Sigmoid colon (tissue), 4 donors: ENCODE measurements at regions not wholly inside any gene's neighbourhood (a gene's known extent, or its start where the extent isn't known, plus 50 kb on each side); places are given as distances from the start of the nearest gene placed in this dataset.

Experiments used
- CTCF ChIP-seq, 4 experiments: fragments of 450-650 bp in 3 of 4; fragments of 200-600 bp in 1 of 4; IDR thresholded peaks; one replicate each; pipeline ENCODE4 v1.5.1; 2016 to 2019; ENCODE audit warnings: antibody characterized with exemption in 4 of 4, mild to moderate bottlenecking in 3 of 4, moderate library complexity in 2 of 4
- EP300 ChIP-seq, 4 donors: sonication (generic); formaldehyde crosslinking; IDR thresholded peaks; one replicate each; pipeline ENCODE4 v1.6.1; 2017; ENCODE audit warnings: antibody characterized with exemption in 4 of 4
- POLR2AphosphoS5 ChIP-seq, 4 donors: sonication (generic); formaldehyde crosslinking; IDR thresholded peaks; one replicate each; pipeline ENCODE4 v1.6.1; 2017; ENCODE audit warnings: antibody characterized with exemption in 4 of 4

- TF ChIP-seq POLR2AphosphoS5 (IDR thresholded peaks at IDR 0.05) (no peak), CTCF (IDR thresholded peaks at IDR 0.05) (no peak), EP300 (IDR thresholded peaks at IDR 0.05) (no peak)
Observed at GRCh38 chr3:110457508-110457907, 614.1 kb upstream of the NECTIN3 start.
